ENCODE measurements at regions not wholly inside any gene's neighbourhood (a gene's known extent, or its start where the extent isn't known, plus 50 kb on each side); places are given as distances from the start of the nearest gene placed in this dataset.
A peak's percentile ranks its signal among the peaks of the same experiment; 100 is the strongest.
"Not testable (repeated sequence)": the region's sequence is repeated elsewhere in the genome, so short reads cannot be mapped to it uniquely, and the experiment has no call there.

DNA sequence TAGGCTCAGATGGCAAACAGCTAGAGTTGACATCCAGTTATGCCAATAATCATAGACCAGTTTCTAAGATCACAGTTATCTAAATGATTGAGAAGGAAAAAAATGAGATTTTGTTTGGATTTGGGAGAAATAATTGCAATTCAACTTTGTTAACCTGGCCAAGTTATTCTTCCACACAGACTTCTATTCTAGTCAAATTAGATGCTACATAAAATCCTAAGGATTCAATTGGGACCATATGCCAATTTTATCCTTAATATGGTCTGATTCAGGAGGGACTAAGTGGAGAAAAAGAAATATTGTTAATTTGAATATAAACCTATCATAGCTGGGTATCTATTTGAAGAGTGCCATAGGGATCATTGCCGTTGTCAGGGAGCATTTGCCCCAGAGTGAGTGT, 178.3 kb upstream of the SLC7A11 start:
- DNase-seq: no peak

GRCh38 chr4:138414202-138414601, 172.1 kb upstream of the SLC7A11 start:
- DNase-seq: no peak

DNA sequence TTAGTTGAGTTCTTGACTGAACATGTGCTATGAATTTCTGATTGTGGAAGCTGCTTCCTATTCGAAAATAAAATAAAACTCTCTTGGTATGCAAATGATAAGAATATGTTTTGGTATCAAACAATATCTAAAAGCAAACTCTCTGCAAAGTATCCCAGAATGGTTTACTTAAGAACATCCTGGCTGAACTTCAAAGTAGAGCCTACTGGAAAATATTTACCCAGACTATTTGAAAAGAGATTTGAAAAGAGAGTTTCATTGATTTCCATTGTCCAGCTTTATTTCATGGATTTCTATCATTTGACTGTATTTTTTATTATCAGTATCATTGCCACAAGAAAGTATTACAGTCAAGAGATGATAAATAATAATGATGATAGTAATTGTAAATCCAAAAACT, 171.1 kb upstream of the SLC7A11 start:
- DNase-seq: no peak

GRCh38 chr4:138412847-138413246, 170.7 kb upstream of the SLC7A11 start:
- DNase-seq: no peak

DNA sequence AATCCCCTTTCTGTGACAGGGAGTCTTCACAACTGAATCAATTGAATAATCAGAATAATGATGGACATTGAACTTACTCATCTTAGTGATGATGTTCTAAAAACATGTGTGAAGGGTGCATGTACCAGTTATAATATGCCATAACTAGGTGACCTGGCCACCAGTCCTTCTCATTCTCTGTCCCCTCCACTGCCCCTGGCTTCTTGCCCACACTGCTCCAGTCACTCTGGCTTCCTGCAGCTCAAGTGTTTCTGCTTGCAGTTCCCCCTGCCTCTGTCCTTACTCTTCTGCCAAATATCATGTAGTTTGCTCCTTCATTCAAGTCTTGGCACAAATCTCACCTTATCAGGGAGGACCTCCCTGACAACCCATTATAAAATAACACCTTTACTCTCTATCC, 168.1 kb upstream of the SLC7A11 start:
- DNase-seq: peak; percentile 10

GRCh38 chr4:138409670-138410069, 167.5 kb upstream of the SLC7A11 start:
- no peak for DNase-seq

DNA sequence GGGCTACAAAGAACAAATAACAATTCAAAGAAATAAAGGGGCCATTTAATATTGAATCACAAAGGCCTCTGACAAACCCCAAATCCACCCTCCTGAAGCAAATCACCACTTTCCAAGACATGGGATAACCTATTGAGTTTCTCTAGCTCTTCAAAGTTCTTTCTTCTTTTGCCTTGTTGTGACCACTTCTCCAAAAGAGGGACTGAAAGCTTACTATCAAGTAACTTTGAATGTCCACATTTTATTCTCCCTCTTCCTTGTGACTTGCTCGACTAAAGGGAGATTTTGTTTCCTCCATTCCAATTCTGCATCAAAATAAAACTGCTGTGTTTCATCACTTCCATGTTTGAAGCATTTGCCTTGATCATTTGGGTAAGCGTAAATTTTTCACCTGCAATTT, 166.6 kb upstream of the SLC7A11 start:
- no peak for DNase-seq

GRCh38 chr4:138407329-138407728, 165.2 kb upstream of the SLC7A11 start:
- DNase-seq: no peak

GRCh38 chr4:138406876-138407275, 164.7 kb upstream of the SLC7A11 start:
- DNase-seq: no peak

GRCh38 chr4:138405934-138406567, 163.9 kb upstream of the SLC7A11 start:
- no peak for DNase-seq

- DNase-seq: no peak
Observed at GRCh38 chr4:138405466-138405891, 163.3 kb upstream of the SLC7A11 start.

- no peak for DNase-seq
Observed at GRCh38 chr4:138404801-138405200, 162.7 kb upstream of the SLC7A11 start.

- no peak for DNase-seq
Observed at GRCh38 chr4:138404251-138404650, 162.1 kb upstream of the SLC7A11 start.

DNA sequence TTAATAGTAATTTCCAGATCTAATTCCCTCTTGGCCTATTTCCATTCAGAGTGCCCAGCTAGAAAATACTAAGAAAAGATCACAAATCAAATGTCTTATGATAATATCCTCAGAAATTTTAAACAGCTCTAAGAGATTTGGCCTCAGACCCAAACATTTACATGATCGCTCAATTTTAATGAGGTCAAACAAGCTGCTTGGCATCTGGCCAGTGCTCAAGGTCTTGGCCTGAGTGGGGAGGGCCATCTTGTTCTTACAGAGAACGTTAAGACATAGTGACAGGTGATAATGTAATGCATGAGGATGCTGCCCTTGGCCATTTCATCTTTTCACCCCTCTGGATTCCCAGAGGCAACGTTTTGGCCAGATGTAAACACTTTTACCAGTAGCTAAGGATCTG, 159.2 kb upstream of the SLC7A11 start:
- no peak for DNase-seq

DNA sequence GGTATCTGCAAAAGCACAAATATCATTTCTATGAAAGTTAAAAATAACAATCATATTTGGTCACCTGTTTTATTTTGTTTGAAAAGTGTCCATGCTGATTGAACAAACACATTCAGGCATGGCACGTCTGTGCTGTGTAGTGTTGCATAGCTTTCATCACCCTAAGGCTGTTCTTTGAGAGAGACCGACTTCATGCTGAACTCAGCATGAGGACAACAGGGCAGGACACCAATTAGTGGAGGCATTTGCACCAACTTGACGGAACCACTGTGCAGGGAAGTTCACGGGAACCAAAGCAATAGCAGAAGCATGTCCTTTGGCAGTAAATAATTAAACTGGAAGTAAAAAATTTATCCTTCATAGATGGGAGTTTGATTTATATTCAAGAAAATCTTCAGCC, 158.4 kb upstream of the SLC7A11 start:
- DNase-seq: no peak

DNA sequence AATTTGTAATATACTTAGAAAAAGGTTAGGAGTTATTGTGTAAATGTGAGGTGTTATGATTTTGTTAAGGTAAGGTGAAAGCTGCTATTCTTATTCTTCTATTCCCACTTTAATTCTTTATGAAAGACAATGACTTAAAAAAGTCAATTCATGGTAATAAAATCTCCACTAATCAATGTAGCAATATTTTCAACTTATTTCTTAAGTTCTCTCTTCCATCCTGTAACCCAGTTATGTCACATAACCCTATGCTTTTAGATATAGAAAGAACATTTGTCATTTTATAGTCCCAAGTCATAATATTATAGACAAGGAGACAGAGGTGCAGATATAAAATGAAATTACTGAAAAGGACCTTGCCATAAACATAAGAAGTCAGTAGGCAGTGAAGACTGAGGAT, 157.9 kb upstream of the SLC7A11 start:
- DNase-seq: no peak

DNA sequence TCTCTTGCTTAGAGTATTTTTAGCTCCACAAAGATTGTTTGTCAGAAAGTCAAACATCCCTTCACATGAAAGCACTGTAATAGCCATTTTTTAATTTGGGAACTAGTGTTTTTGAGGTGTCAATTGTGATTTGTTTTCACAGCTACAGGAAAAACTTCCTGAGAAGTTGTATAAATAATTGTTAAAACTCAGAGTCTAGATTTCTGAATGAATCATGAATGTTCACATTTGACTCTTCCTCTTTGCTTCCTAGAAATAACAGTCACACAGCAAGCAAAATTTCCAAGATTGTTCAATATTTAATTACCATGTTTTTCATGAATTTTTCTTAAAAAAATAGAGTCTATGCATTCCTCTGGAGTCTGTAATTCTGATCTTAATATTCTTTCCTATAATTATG, 156.9 kb upstream of the SLC7A11 start:
- no peak for DNase-seq

DNA sequence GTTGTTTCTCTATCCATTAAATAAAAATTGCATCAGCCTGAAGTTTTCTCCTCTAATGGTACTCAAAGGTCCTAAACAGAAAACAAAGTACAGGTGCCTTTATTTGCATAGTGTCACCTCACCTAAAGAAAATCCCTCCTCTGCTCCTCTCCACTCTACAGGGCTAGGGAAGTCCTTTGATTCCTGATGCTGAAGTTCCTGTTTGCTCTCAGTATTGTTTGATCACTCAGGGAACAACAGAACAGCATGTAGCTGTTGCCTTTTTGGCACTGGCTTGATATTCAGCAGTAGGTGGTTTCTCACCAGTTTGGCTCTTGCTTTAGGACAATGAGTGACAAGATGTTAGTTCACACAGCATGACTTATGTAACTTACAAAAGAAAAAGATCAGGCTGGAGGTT, 156.2 kb upstream of the SLC7A11 start:
- DNase-seq: peak; percentile 94

DNA sequence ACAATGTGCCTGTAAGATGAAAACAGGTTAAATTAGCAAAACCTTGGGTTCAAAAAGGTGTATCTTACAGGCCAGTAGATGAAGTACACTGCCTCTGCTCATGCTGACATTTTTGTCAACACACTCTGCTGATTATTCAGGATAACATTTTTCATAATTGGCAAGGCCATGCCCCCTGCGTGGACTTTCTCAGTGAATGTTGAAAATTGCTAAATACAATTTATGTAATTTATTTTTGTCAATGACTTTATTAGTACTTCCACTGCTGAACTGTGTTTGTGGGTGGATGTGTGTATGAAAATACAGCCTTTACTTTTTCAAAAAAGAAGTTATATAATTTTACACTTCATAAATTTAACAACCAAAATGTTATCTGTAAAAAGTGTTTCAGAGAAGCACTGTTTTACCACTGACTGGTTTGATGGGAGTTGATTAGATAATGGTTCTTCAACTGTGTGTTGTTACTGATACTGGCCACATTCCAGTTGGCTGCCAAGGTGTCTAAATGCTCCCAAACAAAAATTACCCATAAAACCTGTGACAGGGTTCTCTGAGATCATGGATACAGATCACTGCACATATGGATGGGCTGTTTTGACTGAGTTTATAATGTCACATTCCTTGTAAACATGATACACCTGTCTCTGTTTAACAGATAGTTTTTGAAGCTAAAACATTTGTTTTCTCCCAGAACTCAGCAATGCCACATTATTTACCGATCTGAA, 151.9 kb upstream of the SLC7A11 start:
- peak; percentile 9 for DNase-seq

DNA sequence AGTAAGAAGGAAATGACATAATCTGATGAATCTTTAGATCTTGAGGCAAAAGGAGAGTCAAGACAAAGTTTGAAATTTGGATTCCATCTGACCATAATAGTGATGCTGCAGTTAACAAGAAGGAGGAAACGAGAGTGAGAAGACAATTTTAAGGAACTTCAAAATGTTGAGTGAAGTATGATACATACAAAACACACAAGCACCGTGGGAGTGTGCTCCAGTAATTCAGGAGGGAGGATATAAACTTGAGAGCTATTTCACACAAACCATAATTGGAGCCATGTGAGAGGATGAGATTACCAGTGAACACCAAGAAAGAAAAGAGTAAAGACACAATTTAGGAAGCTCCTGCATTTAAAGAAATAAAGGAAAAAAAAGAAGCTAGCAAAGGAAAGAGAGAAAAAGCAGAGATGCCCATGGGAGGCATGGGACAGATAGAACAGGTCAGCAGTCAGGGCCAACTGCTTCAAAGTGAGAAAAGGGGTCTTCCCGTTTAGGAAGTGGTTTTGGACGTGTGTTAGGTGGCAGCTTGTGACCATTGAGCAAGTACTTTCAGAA, 150.7 kb upstream of the SLC7A11 start:
- DNase-seq: no peak

GRCh38 chr4:138389976-138390685, 148.0 kb upstream of the SLC7A11 start:
- DNase-seq: no peak

DNA sequence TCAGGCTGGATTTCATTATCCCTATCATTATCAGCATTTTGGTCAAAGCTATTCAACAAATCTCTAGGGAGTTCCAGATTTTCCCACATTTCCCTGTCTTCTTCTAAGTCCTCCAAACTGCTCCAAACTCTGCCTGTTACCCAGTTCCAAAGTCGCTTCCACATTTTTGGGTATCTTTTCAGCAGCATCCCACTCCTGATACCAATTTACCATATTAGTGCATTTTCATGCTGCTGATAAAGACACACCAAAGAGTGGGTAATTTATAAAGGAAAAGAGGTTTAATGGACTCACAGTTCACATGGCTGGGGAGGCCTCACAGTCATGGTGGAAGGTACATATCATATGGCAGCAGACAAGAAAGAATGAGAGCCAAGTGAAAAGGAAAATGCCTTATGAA, 132.8 kb upstream of the SLC7A11 start:
- DNase-seq: no peak

GRCh38 chr4:138367942-138368341, 125.8 kb upstream of the SLC7A11 start:
- DNase-seq: peak; percentile 41

DNA sequence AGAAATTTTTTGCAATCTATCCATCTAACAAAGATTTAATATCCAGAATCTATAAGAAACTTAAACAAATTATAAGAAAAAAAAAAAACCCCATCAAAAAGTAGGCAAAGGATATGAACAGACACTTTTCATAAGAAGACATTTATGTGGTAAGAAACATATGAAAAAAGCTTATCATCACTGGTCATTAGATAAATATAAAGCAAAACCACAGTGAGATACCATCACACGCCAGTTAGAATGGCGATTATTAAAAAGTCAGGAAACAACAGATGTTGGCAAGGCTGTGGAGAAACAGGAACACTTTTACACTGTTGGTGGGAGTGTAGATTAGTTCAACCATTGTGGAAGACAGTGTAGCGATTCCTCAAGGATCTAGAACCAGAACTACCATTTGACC, 110.3 kb upstream of the SLC7A11 start:
- DNase-seq: not testable (repeated sequence)
